GM12878 (cell line): ENCODE measurements at regions not wholly inside any gene's neighbourhood (a gene's known extent, or its start where the extent isn't known, plus 50 kb on each side); places are given as distances from the start of the nearest gene placed in this dataset.

ENCODE experiments used
- ATAC-seq: fragments of 200-7000 bp; cut with Tn5 transposase; 3 replicates; pipeline ENCODE4 v1.9.1; 2020; ENCODE audit warnings: mild to moderate bottlenecking, moderate library complexity
- BruUV-seq: library from RNA; stranded (reverse); fragments of 400-500 nt; replicated peaks from 2 replicates; lab custom pipeline; 2021; lab: Mats Ljungman, UMichigan
- CTCF ChIA-PET: fragments of 300-600 bp; sonication (Branson Sonifier 250); formaldehyde crosslinking; extraction: SDS; loops from one replicate; lab custom pipeline; 2021; ENCODE audit warnings: inconsistent platforms; lab: Yijun Ruan, JAX
- POLR2A ChIA-PET: fragments of 350-600 bp; formaldehyde crosslinking; extraction: SDS; loops from one replicate; lab custom pipeline; 2021; ENCODE audit warnings: inconsistent platforms; lab: Charles Lee
- RAD21 ChIA-PET: fragments of 300-600 bp; sonication (Branson Sonifier 250); formaldehyde crosslinking; loops from one replicate; lab custom pipeline; 2023; ENCODE audit warnings: antibody characterized with exemption; ENCODE audit not compliant: unreplicated experiment; lab: Charles Lee
- SMC1A ChIA-PET: fragments of 300-600 bp; sonication (Branson Sonifier 250); formaldehyde crosslinking; loops from one replicate; lab custom pipeline; 2023; ENCODE audit not compliant: unreplicated experiment, uncharacterized antibody; lab: Charles Lee
- DNase-seq: peaks from one replicate; pipeline ENCODE4 v3.0.0-alpha.2; 2011; ENCODE audit warnings: low read depth, low spot score
- FAIRE-seq: peaks from 3 replicates; lab custom pipeline; 2011; peaks lifted over from hg19 to GRCh38; lab: Jason Lieb, UNC
- H2AFZ ChIP-seq: 2 replicates; pipeline ENCODE4 v1.6.0; 2011; ENCODE audit warnings: low read depth, low read length, control low read depth; ENCODE audit not compliant: control insufficient read depth
- H3K27ac ChIP-seq: 2 replicates; pipeline ENCODE4 v1.5.1; 2011; ENCODE audit warnings: control low read depth; ENCODE audit not compliant: control insufficient read depth, insufficient read depth
- H3K27me3 ChIP-seq, 2 experiments: replicated peaks in 1 of 2; 2 replicates each; pipeline versions ENCODE4 v1.6.0 to v1.6.1; 2011; ENCODE audit warnings: low read length in 1 of 2; ENCODE audit not compliant: control insufficient read depth in 2 of 2, insufficient read depth in 2 of 2
- H3K36me3 ChIP-seq, 2 experiments: 2 replicates each; pipeline ENCODE4 v1.5.1; 2011; ENCODE audit warnings: low read length in 1 of 2; ENCODE audit not compliant: control insufficient read depth in 2 of 2, insufficient read depth in 2 of 2
- H3K4me1 ChIP-seq: 2 replicates; pipeline ENCODE4 v1.6.1; 2011; ENCODE audit warnings: mild to moderate bottlenecking, low read length, moderate library complexity, mixed read lengths; ENCODE audit not compliant: control insufficient read depth, insufficient read depth
- H3K4me2 ChIP-seq: 2 replicates; pipeline ENCODE4 v1.6.0; 2011; ENCODE audit warnings: control low read depth; ENCODE audit not compliant: control insufficient read depth, insufficient read depth
- H3K4me3 ChIP-seq: fragments of 200-600 bp; sonication (generic); 2 replicates; pipeline ENCODE4 v1.5.1; 2016
- H3K79me2 ChIP-seq: 2 replicates; pipeline ENCODE4 v1.6.0; 2011; ENCODE audit warnings: low read length; ENCODE audit not compliant: control insufficient read depth, insufficient read depth
- H3K9ac ChIP-seq: 2 replicates; pipeline ENCODE4 v1.8.0; 2011; ENCODE audit warnings: low read length, control low read depth, mixed read lengths; ENCODE audit not compliant: control insufficient read depth, insufficient read depth
- H3K9me3 ChIP-seq: replicated peaks from 3 replicates; pipeline ENCODE4 v1.5.1; 2011; ENCODE audit warnings: mild to moderate bottlenecking, low read length; ENCODE audit not compliant: control insufficient read depth, insufficient read depth
- H4K20me1 ChIP-seq: 2 replicates; pipeline ENCODE4 v1.6.0; 2011; ENCODE audit not compliant: control insufficient read depth, insufficient read depth
- MEF2A ChIP-seq: IDR thresholded peaks from 2 replicates; pipeline ENCODE4 v1.6.1; 2011; ENCODE audit warnings: low read depth, mild to moderate bottlenecking, low read length, moderate library complexity; ENCODE audit not compliant: insufficient read depth
- NBN ChIP-seq: fragments of 450-650 bp; IDR thresholded peaks from 2 replicates; pipeline ENCODE4 v1.6.1; 2016
- NFYA ChIP-seq: IDR thresholded peaks from 2 replicates; pipeline ENCODE4 v1.6.1; 2011; ENCODE audit warnings: low read depth, mild to moderate bottlenecking, low read length, improper control_type of control experiment, borderline replicate concordance
- NR2F1 ChIP-seq: fragments of 450-650 bp; conservative IDR thresholded peaks from 2 replicates; pipeline ENCODE4 v1.6.1; 2017; ENCODE audit warnings: mild to moderate bottlenecking
- STAT1 ChIP-seq: fragments of 450-650 bp; conservative IDR thresholded peaks from 2 replicates; pipeline ENCODE4 v1.6.1; 2014; ENCODE audit warnings: antibody characterized with exemption, mild to moderate bottlenecking
- STAT3 ChIP-seq: IDR thresholded peaks from 2 replicates; pipeline ENCODE4 v1.6.1; 2011; ENCODE audit warnings: low read depth, low read length, improper control_type of control experiment
- ZBED1 ChIP-seq: IDR thresholded peaks from 2 replicates; pipeline ENCODE4 v1.6.1; 2016; ENCODE audit warnings: borderline replicate concordance
- WGBS: methylation state at CpG from one replicate; pipeline ENCODE4 v1.1.6; 2016; ENCODE audit warnings: low lambda C conversion rate; ENCODE audit not compliant: insufficient replicate concordance, insufficient coverage; ENCODE audit errors: missing lambda C conversion rate; 5-methylcytosine and 5-hydroxymethylcytosine counted together
- in situ Hi-C: fragments of 300-500 bp; cut with MboI; formaldehyde crosslinking; loops from 9 replicates; pipeline ENCODE4 v1.14.3; 2018; ENCODE audit warnings: mixed read lengths
- intact Hi-C: fragments of 100-400 bp; cut with micrococcal nuclease; formaldehyde crosslinking; loops from one replicate; pipeline ENCODE4 v1.14.2; 2022; ENCODE audit not compliant: unreplicated experiment
- TF ChIP-seq, protein P1 (sequence below): fragments of 450-650 bp; IDR thresholded peaks from 2 replicates; pipeline ENCODE4 v1.6.1; 2017; ENCODE audit warnings: mild to moderate bottlenecking, low read depth, inconsistent platforms; ENCODE audit not compliant: poor library complexity, severe bottlenecking
- TF ChIP-seq, protein P2 (sequence below): IDR thresholded peaks from 2 replicates; pipeline ENCODE4 v1.6.1; 2012; ENCODE audit warnings: low read depth, low read length, improper control_type of control experiment

DNA sequence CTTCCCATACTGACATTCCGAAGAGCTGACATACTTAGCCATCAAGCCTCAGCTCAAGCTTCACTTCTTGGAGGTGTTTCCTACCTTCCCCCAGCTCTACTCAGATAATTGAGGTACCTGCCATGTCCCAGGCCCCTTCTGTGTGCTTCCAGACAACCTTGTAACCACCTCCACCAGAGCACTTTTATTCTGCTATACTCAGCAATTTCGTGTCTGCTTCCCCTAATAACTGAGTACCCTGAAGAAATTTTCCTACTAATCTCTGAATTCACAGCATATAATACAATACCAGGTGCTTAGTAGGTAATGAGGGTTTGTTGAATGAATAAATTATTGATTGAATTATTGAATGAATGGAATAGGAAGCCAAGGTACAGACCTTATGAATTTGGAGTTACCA is 605.5 kb downstream of the MID1IP1 start (continued):
- TF ChIP-seq, protein P1, sequence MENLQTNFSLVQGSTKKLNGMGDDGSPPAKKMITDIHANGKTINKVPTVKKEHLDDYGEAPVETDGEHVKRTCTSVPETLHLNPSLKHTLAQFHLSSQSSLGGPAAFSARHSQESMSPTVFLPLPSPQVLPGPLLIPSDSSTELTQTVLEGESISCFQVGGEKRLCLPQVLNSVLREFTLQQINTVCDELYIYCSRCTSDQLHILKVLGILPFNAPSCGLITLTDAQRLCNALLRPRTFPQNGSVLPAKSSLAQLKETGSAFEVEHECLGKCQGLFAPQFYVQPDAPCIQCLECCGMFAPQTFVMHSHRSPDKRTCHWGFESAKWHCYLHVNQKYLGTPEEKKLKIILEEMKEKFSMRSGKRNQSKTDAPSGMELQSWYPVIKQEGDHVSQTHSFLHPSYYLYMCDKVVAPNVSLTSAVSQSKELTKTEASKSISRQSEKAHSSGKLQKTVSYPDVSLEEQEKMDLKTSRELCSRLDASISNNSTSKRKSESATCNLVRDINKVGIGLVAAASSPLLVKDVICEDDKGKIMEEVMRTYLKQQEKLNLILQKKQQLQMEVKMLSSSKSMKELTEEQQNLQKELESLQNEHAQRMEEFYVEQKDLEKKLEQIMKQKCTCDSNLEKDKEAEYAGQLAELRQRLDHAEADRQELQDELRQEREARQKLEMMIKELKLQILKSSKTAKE, result no peak

GRCh38 chrX:39409246-39409917 is 608.1 kb downstream of the MID1IP1 start:
- 23% methylated on average over 6 of the region's 6 CpGs for WGBS
- ChIA-PET CTCF (no interaction called here), RAD21 (no interaction called here), POLR2A (no interaction called here), SMC1A (no interaction called here)
- Histone ChIP-seq H3K79me2 (no peaks in the 10 kb centered on the region), H3K4me2 (no peak overlapping the region), H2AFZ (no peak overlapping the region), H3K4me1 (no peaks in the 10 kb centered on the region), H4K20me1 (no peaks in the 10 kb centered on the region), H3K9ac (no peak overlapping the region), H3K4me3 (no peak overlapping the region), H3K9me3 (no peaks in the 10 kb centered on the region; the same call in 2 of the 3 replicates), H3K27ac (no peak overlapping the region), H3K27me3 (no peaks in the 10 kb centered on the region; a peak in 1 of 4 replicates), H3K36me3 (no peaks in the 10 kb centered on the region)
- TF ChIP-seq NBN, result no peak
- TF ChIP-seq, protein P2, sequence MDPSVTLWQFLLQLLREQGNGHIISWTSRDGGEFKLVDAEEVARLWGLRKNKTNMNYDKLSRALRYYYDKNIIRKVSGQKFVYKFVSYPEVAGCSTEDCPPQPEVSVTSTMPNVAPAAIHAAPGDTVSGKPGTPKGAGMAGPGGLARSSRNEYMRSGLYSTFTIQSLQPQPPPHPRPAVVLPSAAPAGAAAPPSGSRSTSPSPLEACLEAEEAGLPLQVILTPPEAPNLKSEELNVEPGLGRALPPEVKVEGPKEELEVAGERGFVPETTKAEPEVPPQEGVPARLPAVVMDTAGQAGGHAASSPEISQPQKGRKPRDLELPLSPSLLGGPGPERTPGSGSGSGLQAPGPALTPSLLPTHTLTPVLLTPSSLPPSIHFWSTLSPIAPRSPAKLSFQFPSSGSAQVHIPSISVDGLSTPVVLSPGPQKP, result no peak
- TF ChIP-seq STAT1, result no peak
- TF ChIP-seq ZBED1, result no peak
- no peak for TF ChIP-seq NR2F1
- no peak for TF ChIP-seq MEF2A
- TF ChIP-seq STAT3, result no peak
- TF ChIP-seq NFYA, result no peak
- no peak for DNase-seq
- no TSS peak for BruUV-seq
- intact Hi-C loops, result no loop called here
- FAIRE-seq, result no peak
- ATAC-seq, result no peak
- in situ Hi-C loops, result no loop called here
